DMS79 treated with DMSO at 0.1 percent for 48 hours (cell line): ENCODE measurements at regions not wholly inside any gene's neighbourhood (a gene's known extent, or its start where the extent isn't known, plus 50 kb on each side); places are given as distances from the start of the nearest gene placed in this dataset.

Experiments
- DNase-seq: peaks from one replicate; lab custom pipeline; 2025; lab: John Stamatoyannopoulos, UW

DNA sequence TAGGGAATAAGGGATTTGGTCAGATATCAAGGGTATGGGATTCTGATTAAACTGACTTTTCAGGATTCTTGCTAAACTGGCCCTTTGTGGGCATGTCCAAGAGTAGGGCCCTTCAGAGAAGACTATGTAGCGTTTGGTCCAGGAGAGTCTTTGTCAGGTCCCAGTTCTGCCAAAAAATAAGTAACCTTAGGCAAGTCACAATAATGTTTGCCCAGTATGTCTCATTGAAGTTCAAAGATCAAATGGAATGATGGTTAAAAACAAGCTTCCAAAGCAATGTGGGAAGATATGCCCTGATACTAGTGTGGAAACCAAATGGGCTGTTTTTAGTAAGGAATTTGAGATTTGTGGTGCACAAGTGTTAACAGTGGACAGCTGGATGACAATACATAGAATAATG is 454.4 kb downstream of the WDR72 start:
- DNase-seq = no peak

DNA sequence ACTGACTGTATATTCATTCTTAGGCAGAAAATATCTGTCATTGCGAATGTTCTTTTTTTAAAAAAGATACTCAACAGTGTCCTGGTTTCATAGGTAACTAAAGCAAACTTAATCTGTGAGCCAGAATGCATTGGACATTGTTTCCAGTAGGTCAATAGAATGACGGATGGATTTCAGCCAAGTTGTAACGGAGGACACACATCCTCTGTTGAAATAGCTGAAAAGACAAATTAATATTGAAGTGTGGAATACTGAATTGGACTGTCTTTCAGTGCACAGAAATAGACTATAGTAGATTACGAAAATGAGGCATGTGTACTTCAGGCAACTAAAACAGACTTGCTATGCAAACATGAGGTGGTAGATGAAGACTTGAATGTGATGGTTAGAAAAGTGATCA is 461.6 kb downstream of the WDR72 start:
- no peak for DNase-seq

DNA sequence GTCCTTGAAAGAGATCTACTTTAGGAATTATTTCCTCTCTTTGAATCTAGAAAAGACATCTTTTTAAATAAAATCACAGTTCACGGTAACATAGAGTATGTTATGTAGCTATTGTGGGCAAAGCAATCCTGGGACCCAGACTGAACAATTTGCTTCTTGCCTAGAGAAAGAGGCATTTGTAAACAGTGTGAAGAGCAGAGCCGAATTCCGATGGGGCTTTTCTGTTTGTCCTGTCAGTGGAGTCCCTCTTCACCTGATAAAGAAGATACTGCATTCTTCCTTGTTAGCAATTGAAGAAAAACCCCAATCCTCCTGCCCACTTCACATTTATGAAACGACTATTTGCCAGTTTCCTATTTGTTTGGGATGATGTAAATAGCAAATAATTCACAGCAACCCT is 462.9 kb downstream of the WDR72 start:
- DNase-seq = no peak

DNA sequence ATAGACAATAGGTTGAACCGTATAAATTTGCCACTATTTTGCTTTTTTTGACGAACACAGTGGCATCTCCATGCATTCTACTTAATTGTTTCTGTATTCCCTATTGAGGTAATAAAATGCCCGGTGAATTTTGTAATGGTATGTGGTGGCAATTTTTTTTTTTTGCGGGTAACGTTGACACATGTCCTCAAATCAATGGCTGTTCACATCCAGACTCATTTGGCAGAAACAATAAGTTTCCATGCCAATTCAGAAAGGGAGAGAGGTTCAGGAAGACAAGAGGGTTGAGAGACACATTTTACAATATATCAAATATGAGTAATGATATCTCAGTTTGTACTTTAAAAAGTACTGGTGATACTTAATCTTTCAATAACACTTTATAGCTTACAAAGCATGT is 463.9 kb downstream of the WDR72 start:
- no peak for DNase-seq

DNA sequence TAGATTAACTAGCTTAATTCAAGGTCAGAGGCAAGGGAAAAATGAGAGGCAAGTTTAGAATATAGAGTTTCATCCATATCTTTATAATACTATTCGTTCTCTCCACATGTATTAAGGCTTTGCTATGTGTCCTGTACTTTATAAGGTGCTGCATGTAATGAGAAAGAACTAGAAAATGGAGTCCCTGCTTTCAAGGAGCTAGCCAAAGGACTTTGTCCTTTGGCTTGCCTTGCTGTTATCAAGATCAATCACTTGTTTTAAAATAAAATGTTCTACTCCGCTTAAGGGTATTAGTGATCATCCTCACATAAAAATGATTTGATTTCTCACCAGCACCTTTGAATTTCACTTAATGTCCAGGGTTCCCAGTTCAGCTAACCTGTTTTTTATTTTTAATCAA is 470.9 kb downstream of the WDR72 start:
- DNase-seq = no peak

DNA sequence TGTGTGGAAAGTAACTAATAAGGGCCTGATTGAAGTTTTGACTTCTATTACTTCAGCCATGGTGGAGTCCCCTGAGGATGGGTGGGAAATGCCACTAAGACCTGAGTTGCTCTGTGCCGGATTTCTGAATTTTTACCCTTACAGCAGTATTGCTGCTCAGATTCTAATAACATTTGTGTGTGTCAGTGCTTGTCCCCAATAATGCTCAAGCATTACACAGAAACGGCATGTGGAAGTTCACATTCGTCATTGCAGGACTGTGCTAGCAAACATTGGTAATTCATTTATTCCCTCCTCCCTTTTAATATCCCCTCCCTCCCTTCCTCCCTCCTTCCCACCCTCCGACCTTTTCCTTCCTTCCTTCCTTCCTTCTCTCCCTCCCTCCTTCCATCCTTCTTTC is 484.5 kb upstream of the ONECUT1 start:
- no peak for DNase-seq

DNA sequence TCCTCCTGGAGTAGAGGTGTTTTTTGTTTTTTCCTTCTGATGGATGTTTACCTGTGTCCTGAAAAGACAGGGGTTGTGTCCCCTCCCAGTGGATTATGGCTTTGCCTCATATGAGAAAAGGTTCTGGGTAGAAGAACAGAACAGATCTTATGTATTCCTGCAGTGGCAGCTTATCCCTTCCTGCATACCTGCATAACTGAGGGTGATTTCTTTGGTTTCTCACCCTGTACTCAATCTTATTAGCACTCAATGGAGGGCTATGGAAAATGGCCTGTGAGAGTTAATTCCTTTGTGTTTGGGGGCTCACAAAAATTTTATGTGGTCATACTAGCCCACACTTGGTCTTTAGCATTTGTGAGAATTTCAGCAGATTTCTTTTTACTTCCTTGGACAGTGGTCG is 482.0 kb upstream of the ONECUT1 start:
- no peak for DNase-seq

DNA sequence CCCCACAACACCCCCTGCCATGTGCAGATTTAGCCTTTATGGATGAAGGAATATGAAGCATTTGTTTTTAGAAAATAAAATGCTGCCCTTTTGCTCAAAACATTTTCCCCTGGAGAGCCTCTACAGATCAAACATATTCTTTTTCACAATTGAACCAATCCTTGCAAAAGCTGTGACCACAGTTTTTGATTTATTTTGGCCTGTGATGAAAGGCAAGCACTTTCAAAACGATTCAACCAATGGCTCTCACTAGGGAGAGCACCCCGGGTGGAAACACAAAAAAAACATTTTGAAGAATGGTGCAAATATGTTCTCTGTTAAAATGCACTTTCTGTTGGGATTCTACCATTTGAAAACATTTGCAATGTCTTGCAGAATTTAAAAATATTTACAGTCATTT is 476.0 kb upstream of the ONECUT1 start:
- no peak for DNase-seq

DNA sequence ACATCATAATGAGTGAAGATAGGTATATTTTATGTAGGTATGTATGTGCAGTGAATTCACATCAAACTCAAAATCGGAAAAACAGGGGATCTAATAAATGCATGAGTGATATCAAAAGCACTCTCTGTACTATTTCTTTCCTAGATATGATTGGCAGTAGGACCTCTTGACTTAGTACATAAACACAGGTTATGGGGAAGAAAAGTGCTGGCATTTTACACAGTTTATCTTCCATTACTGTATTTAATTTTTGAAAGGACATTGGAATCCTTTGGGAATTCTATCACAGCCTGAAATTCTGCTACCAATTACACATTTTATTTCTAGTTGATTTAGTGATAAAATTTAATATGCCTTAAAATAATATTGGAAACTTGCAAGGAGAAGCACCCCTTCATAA is 470.5 kb upstream of the ONECUT1 start:
- no peak for DNase-seq

DNA sequence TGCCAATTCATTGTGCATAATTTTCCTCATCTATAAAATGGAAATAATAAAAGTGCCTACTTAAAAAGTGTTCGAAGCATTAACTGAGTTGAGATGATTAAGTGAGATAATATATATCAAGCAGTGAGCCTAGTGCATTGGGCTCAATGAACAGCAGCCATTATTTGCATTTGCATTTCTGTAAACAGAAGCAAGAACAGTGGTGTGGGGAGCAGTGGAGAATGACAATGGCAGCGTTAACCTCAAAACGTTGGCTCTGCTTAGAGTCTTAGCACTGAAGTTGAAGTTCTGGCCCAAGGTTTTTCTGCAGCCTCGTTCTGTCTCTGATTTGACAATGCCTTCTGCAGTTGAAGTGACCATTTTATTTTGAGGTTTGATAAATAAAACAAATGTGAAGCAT is 466.3 kb upstream of the ONECUT1 start:
- DNase-seq = no peak

DNA sequence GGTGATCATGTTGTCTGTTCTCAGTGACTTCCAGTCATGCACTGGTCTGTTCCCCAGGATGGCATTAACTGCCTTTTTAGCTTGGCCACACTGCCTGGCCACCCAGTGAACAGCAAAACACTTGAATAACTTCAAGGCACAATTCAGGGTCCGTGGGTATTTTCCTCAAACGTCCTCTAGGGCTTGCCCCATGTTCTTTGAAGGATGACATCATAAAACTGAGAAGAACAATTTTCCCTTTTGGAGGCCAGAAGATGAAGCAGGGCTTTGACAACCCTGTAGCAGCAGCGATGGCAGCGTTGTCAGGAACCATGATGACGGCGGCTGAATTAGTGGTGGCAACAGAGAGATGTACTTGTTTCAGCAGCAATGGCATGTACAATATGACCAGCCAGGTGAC is 465.9 kb upstream of the ONECUT1 start:
- DNase-seq = no peak

DNA sequence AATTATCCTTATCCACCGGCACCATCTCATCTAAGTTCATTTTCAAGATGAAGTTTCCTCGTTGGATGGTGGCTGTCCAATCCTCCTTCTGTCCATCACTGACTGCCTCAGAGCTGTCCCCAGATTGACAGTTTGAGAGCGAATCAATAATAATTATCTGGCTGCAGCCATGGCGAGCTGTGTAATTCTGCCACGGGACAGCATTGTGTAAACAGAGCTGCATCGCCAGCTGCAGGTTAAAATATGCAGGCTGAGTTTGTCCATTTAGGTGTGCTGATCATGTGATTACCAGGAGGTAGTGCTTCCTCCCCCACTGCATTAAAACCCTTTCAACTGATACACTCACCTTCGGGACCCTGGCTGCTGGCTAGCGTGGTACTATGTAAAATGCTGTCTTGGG is 461.9 kb upstream of the ONECUT1 start:
- DNase-seq = no peak

DNA sequence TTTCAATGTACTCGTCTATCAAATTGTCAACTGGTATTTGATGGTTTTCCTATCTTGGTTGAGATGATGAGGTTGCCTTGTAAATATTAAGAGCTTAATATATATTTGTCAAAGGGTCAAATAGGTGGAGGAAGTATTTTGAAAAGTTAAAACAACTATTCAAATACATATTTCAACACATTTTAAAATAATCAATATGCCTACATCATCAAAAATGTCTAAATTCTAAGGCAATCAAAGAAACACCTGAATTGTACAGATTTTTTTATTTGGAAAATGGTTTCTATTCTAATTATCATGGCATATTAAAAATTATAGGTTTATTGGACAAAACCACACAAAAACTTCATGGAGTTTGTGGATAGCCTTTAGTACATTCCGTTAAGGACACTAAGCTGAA is 461.4 kb upstream of the ONECUT1 start:
- DNase-seq = no peak

DNA sequence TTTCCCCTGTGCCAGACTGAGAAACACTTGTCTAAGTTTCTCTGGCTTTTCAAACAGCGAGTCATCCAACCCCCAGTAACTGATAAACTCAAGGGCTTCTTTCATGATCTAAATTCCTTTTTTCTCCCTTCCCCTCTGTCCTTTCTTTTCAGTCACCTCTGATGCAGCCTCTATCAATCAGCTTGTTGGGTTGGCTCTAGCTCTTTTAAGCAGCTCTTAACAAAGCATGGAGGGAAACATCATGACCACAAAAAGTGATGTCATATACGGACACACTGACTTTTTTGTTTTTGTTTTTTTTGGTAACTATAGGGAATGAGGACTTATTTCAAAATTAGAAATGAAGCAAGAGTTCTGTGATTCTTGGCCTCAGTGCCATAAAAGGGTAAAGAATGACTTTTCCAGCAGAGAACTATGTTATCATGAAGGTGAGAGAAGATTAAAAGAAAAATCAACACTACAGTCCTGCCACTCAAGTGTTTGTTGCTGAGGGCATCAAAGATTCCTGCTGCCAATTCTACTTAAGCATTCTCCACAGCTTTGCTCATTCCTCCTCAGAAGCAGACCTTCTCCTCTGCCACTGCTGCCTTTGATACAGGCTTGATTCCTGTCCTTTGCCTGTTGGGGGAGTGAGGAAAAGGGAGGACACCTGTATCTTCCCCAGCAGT is 457.0 kb upstream of the ONECUT1 start:
- DNase-seq = no peak

DNA sequence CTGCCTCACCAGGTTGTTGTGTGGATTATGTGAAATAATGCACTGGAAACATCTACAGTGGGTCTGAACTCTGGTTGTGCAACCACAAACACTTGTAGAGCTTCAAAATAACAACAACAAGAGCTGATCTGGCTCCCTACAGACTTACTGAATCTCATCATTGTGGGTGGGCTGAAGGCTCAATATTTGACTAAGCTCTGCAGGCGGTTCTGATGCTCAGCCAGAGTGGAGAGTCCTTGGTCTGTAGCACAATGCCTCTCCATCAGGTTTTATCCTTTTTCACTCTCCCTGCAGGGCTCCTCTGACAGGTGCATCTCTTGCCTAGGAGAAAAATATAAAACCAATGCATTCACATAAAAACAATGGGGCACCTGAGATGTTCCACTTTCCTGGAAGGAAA is 456.3 kb upstream of the ONECUT1 start:
- DNase-seq = no peak

DNA sequence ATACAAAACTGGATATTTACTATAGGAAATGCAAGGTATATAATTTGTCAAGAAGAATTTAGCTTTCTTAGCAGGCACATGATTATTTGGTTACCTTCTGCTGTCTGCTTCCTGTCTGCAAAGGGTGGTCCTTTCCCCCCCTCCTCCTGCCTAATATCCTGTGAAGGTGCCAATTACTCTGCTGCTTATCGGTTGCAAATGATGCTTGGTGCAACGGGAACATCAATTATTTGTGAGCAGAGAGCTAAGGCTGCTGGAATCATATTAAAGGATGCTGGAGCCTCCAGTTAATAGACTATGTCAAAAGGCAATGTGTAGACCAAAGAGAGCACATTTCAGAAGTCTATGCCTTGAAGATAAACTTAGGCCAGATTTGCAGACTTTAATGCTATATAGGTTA is 443.7 kb upstream of the ONECUT1 start:
- no peak for DNase-seq

DNA sequence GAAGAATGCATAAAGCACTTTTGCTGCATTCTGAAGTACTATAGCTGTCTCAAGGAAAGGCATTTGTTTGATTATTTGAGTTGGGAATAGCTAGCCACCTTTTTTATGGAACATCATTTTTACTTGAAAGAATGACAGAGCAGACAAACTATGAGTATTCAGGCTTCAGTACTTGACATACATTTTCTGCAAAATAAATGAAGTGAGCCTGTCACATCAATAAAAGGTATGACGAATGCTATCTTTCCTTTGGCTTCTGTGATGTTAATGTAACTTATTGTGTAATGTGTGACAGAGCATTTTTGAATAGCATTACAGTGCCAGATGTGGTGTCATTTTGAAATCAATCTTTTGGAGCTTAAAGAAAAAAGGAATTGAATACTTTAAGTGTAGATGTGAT is 440.3 kb upstream of the ONECUT1 start:
- DNase-seq = no peak

DNA sequence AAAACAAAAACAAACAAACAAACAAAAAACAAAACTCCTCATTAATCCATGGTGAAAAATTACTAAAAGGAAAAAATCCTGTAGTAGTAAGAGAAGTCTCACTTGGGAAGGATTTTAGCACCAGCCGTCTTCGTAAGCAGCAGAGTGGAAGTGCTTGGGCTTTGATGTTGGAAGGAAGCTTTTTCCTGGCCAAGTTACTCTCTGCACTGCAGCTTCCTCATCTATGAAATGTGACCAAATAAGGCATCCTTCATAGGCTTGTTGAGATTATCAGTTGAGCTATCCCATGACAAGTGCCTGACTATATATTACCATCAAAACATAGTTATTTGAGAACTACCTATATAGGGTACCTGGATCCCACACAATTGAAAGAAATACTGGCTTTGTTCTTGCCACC is 436.4 kb upstream of the ONECUT1 start:
- DNase-seq = no peak

DNA sequence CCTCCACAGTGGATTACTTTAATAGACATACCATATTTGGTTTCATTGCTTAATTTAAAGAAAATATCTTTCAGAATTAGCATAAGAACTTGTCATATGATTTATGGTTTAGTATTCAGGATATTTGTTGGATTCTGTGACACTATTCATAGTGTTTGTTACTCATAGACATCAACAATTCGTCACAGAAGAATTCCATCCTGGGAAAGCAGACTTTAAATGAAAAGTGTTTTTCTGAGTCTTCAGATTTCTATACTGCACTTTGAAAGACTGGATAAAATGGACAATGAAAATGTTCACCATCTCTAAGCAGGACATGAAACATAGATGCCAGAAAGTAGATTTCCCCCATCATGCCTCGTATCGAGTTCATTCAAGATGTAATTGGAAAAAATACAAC is 435.6 kb upstream of the ONECUT1 start:
- DNase-seq = no peak

DNA sequence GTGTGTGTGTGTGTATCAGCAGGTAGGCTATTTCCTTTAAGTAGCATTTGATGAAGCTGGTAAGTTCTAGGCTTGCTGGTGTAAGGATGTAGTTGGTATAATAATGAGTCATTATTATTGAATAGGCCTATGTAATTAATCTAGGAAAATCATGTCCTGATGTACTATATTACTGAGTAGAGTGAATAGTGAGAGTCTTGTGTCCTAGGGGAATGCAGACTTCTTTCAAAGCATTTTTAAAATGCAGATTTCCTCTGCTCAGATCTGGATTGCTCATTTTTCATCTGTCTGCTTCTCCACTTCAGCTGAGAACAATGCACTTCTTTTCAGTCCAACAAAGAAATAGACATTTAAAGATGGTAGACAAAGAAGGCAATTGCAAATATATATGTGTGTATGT is 434.2 kb upstream of the ONECUT1 start:
- no peak for DNase-seq

DNA sequence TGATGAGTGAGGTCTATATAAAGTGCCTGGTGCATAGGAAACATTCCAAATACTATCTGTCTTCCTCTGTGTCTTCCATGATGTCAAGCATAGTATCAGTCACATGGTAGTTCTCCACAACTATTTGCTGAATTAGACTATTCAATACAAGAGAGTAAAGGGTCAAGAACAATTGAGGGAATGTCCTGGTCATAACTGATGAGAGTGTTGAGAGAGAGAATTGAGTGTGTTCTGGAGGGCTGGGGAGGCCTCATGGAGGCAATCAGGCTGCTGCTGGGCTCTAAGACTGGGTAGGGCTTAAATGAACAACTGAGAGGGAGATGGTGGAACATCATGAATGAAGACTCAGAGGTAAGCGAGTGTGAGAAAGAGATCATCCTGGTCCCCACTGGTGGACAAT is 433.7 kb upstream of the ONECUT1 start:
- no peak for DNase-seq

DNA sequence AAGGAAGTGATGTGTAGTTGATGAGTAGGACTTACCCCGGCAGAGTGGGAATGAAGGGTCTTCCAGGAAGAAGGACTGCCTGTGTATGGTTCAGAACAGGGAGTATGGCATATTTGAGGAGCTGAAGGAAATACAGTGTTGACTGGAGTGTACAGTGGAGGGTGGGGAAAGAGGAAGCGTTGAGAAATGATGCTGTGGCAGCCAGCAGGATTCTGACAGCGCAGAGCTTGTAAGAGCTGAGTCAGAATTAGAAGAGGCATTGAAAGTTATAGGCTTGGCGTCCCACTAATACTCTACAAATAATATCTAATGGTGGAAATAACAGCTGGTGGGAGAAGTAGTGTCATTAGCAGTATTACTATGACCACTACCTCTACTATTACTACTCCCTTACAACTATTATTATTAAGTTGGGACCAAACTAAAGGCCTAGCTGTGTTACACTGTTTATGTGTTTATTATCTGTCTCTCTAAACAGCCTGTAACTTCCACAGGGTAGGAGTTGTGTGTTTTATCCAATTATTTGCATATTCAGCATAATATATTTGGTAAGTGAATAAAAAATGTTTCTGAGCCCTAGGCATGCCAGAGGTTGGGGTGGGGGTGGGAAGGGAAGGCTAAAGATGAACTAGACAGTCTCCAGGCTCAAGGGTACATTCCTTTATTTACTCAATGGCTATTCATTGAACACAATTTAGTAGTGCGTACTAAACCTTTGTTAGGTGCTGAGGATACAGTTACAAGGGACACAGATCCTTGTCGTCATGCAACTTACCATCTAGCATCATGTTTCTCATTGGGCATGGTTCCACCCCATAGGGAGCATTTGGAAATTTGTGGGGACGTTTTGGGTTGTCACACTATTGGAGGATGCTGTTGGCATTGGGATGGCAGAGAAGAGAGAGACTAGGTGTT is 428.8 kb upstream of the ONECUT1 start:
- no peak for DNase-seq

DNA sequence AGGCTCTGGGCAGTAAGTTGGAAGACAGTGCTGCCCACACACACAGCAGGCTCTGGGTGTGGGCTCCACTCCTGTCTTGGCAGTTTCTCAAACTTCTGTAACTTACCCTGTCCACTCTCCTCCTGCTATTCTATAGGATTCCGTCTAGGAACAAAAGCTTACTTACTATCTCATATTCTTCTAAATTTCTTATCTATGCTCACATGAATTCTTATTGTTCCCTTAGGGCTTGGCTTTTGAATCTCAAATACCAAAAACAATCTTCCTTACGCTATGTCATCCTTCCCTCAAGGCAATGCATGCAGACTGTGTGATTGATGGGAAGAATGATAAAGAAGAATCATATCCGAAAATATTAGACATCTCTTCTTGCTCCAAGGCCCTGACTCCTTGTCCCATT is 425.9 kb upstream of the ONECUT1 start:
- DNase-seq = no peak

DNA sequence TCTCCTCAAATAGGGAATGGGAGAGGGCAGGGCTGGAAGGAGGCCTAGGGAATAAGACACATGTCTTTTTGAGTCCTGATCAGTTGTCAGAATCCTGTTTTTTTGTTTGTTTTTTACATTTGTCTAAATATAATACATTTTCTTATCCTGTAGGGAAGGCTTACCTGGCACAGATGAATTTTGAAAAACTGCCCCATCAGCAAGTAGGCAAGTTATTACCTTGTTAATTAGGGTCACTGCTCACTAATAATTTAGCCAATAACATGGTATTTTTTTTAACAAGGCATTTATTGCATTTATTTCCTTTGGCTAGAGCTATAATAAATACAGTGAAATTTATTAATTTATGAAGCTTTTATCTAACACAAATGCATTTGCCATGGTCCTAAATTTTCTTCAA is 423.2 kb upstream of the ONECUT1 start:
- no peak for DNase-seq
